ENCODE measurements at regions not wholly inside any gene's neighbourhood (a gene's known extent, or its start where the extent isn't known, plus 50 kb on each side); places are given as distances from the start of the nearest gene placed in this dataset.

GRCh38 chr1:59007820-59008598 lies 224.2 kb upstream of the JUN start:
- in situ Hi-C loops (cut with HindIII; ENCODE audit: low sequenced_read_pairs), result no loop called here
- DNase-seq (ENCODE audit: low spot score), result no peak

GRCh38 chr1:59008599-59009347 lies 224.9 kb upstream of the JUN start:
- in situ Hi-C loops (cut with HindIII; ENCODE audit: low sequenced_read_pairs), result no loop called here
- DNase-seq (ENCODE audit: low spot score), result no peak

GRCh38 chr1:59011663-59012062 lies 227.8 kb upstream of the JUN start:
- DNase-seq (ENCODE audit: low spot score), result no peak
- in situ Hi-C loops (cut with HindIII; ENCODE audit: low sequenced_read_pairs), result no loop called here

- DNase-seq (ENCODE audit: low spot score), result no peak
- in situ Hi-C loops (cut with HindIII; ENCODE audit: low sequenced_read_pairs), result no loop called here
Measured at GRCh38 chr1:59012378-59012777, 228.5 kb upstream of the JUN start.

- in situ Hi-C loops (cut with HindIII; ENCODE audit: low sequenced_read_pairs), result no loop called here
- no peak for DNase-seq (ENCODE audit: low spot score)
Measured at GRCh38 chr1:59013276-59013927, 229.6 kb upstream of the JUN start.

GRCh38 chr1:59013928-59014279 lies 230.1 kb upstream of the JUN start:
- in situ Hi-C loops (cut with HindIII; ENCODE audit: low sequenced_read_pairs), result no loop called here
- no peak for DNase-seq (ENCODE audit: low spot score)

GRCh38 chr1:59014827-59015226 lies 231.0 kb upstream of the JUN start:
- in situ Hi-C loops (cut with HindIII; ENCODE audit: low sequenced_read_pairs), result no loop called here

GRCh38 chr1:59015708-59016107 lies 231.9 kb upstream of the JUN start:
- in situ Hi-C loops (cut with HindIII; ENCODE audit: low sequenced_read_pairs), result no loop called here
- no peak for DNase-seq (ENCODE audit: low spot score)

More at GRCh38 chr1:59014827-59015226, 231.0 kb upstream of the JUN start:
- DNase-seq (ENCODE audit: low spot score), result no peak

- DNase-seq (ENCODE audit: low spot score), result no peak
- in situ Hi-C loops (cut with HindIII; ENCODE audit: low sequenced_read_pairs), result no loop called here
Measured at GRCh38 chr1:59016390-59016789, 232.5 kb upstream of the JUN start.

GRCh38 chr1:59017501-59018231 lies 233.8 kb upstream of the JUN start:
- in situ Hi-C loops (cut with HindIII; ENCODE audit: low sequenced_read_pairs), result no loop called here
- no peak for DNase-seq (ENCODE audit: low spot score)

- no peak for DNase-seq (ENCODE audit: low spot score)
- in situ Hi-C loops (cut with HindIII; ENCODE audit: low sequenced_read_pairs), result no loop called here
Measured at GRCh38 chr1:59018446-59018845, 234.6 kb upstream of the JUN start.

GRCh38 chr1:59018860-59019259 lies 235.0 kb upstream of the JUN start:
- DNase-seq (ENCODE audit: low spot score), result no peak
- in situ Hi-C loops (cut with HindIII; ENCODE audit: low sequenced_read_pairs), result no loop called here

GRCh38 chr1:59020151-59020997 lies 236.5 kb upstream of the JUN start:
- in situ Hi-C loops (cut with HindIII; ENCODE audit: low sequenced_read_pairs), result no loop called here
- no peak for DNase-seq (ENCODE audit: low spot score)

GRCh38 chr1:59022199-59022598 lies 238.4 kb upstream of the JUN start:
- no peak for DNase-seq (ENCODE audit: low spot score)
- in situ Hi-C loops (cut with HindIII; ENCODE audit: low sequenced_read_pairs), result no loop called here

- in situ Hi-C loops (cut with HindIII; ENCODE audit: low sequenced_read_pairs), result no loop called here
- DNase-seq (ENCODE audit: low spot score), result no peak
Measured at GRCh38 chr1:59022799-59023198, 239.0 kb upstream of the JUN start.

- no peak for DNase-seq (ENCODE audit: low spot score)
- in situ Hi-C loops (cut with HindIII; ENCODE audit: low sequenced_read_pairs), result no loop called here
Measured at GRCh38 chr1:59025201-59025600, 241.4 kb upstream of the JUN start.

- no peak for DNase-seq (ENCODE audit: low spot score)
- in situ Hi-C loops (cut with HindIII; ENCODE audit: low sequenced_read_pairs), result no loop called here
Measured at GRCh38 chr1:59025898-59026426, 242.1 kb upstream of the JUN start.

GRCh38 chr1:59026472-59026948 lies 242.7 kb upstream of the JUN start:
- in situ Hi-C loops (cut with HindIII; ENCODE audit: low sequenced_read_pairs), result no loop called here
- DNase-seq (ENCODE audit: low spot score), result no peak

Data from G401 (cell line).